Fibroblast of lung (primary cell): ENCODE measurements at regions not wholly inside any gene's neighbourhood (a gene's known extent, or its start where the extent isn't known, plus 50 kb on each side); places are given as distances from the start of the nearest gene placed in this dataset.
"Not testable (repeated sequence)": the region's sequence is repeated elsewhere in the genome, so short reads cannot be mapped to it uniquely, and the experiment has no call there.

ENCODE experiments used
- DNase-seq, 2 donors: peaks; one replicate each; pipeline versions ENCODE4 v3.0.0 to v3.0.0-alpha.2; 2010; ENCODE audit warnings: low read depth in 2 of 2
- H2AFZ ChIP-seq: 2 replicates; pipeline ENCODE4 v1.5.1; 2012; ENCODE audit warnings: low read length, control low read depth, inconsistent platforms
- H3K27ac ChIP-seq: 2 replicates; pipeline ENCODE4 v1.5.1; 2011; ENCODE audit warnings: low read length, control low read depth; ENCODE audit not compliant: insufficient read depth
- H3K27me3 ChIP-seq: 2 replicates; pipeline ENCODE4 v1.5.1; 2011; ENCODE audit warnings: mild to moderate bottlenecking, low read length; ENCODE audit not compliant: control insufficient read depth, insufficient read depth
- H3K36me3 ChIP-seq: 2 replicates; pipeline ENCODE4 v1.5.1; 2011; ENCODE audit warnings: low read length; ENCODE audit not compliant: control insufficient read depth, insufficient read depth
- H3K4me1 ChIP-seq: 2 replicates; pipeline ENCODE4 v1.5.1; 2011; ENCODE audit warnings: low read length; ENCODE audit not compliant: control insufficient read depth, insufficient read depth; ENCODE audit errors: extremely low read depth
- H3K4me2 ChIP-seq: 2 replicates; pipeline ENCODE4 v1.5.1; 2011; ENCODE audit warnings: low read length, control low read depth; ENCODE audit not compliant: insufficient read depth; ENCODE audit errors: extremely low read depth
- H3K4me3 ChIP-seq, 4 experiments: fragments of 200-600 bp in 1 of 4; sonication (generic) in 1 of 4; replicated peaks in 1 of 4; 2 replicates each; pipeline ENCODE4 v1.5.1; 2011 to 2016; ENCODE audit warnings: low read length in 4 of 4, low read depth in 3 of 4, mild to moderate bottlenecking in 3 of 4, control low read depth in 2 of 4, inconsistent platforms in 1 of 4, mixed read lengths in 1 of 4; ENCODE audit not compliant: insufficient read depth in 1 of 4; ENCODE audit errors: control extremely low read depth in 1 of 4
- H3K79me2 ChIP-seq: 2 replicates; pipeline ENCODE4 v1.5.1; 2012; ENCODE audit warnings: mild to moderate bottlenecking, low read length, inconsistent platforms; ENCODE audit not compliant: control insufficient read depth, insufficient read depth
- H3K9ac ChIP-seq: 2 replicates; pipeline ENCODE4 v1.5.1; 2011; ENCODE audit warnings: mild to moderate bottlenecking, low read length, control low read depth; ENCODE audit not compliant: insufficient read depth
- H3K9me3 ChIP-seq: 2 replicates; pipeline ENCODE4 v1.5.1; 2012; ENCODE audit warnings: low read depth, low read length; ENCODE audit not compliant: control insufficient read depth, insufficient read depth
- H4K20me1 ChIP-seq: 2 replicates; pipeline ENCODE4 v1.5.1; 2011; ENCODE audit warnings: low read length; ENCODE audit not compliant: control insufficient read depth, insufficient read depth; ENCODE audit errors: extremely low read depth
- EZH2 ChIP-seq: IDR thresholded peaks from 2 replicates; pipeline ENCODE4 v1.5.1; 2012; ENCODE audit warnings: low read length, control low read depth, mild to moderate bottlenecking; ENCODE audit errors: missing control alignments
- TF ChIP-seq, protein P1 (sequence below), 2 donors: IDR thresholded peaks in 1 of 2; conservative IDR thresholded peaks in 1 of 2; 1 replicate in 1 of 2; 2 replicates in 1 of 2; pipeline ENCODE4 v1.5.1; 2011 to 2012; ENCODE audit warnings: low read length in 2 of 2, control low read depth in 1 of 2, inconsistent platforms in 1 of 2, low read depth in 1 of 2, mild to moderate bottlenecking in 1 of 2

DNA sequence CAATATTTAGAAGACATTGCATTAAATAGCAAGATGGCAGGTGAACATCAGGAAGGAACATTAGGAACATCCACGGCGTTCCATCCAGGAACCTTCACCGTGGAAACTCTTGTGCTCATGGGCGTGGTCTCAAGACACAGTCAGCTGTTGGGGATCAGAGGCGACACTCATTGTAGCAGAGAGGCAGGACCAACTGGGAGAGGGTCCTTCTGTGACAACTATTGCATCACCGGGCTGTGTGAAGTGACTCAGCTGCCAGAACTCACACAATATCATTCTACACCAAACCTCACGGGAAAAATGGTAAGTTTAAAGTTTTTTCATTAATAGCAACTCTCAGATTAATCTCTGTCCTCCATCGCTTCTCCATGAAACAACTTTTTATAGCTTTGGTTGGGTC, 334.8 kb upstream of the SULF2 start:
- H3K4me2 ChIP-seq: no peak overlapping the region
- no peak overlapping the region for H3K9ac ChIP-seq
- DNase-seq: no peak
- no peaks in the 10 kb centered on the region for H4K20me1 ChIP-seq
- H3K27ac ChIP-seq: no peak overlapping the region
- H3K36me3 ChIP-seq: no peaks in the 10 kb centered on the region
- no peak overlapping the region for H2AFZ ChIP-seq
- no peak overlapping the region for H3K4me3 ChIP-seq
- H3K9me3 ChIP-seq: no peaks in the 10 kb centered on the region
- H3K79me2 ChIP-seq: no peaks in the 10 kb centered on the region
- no peaks in the 10 kb centered on the region for H3K4me1 ChIP-seq
- TF ChIP-seq, protein P1, sequence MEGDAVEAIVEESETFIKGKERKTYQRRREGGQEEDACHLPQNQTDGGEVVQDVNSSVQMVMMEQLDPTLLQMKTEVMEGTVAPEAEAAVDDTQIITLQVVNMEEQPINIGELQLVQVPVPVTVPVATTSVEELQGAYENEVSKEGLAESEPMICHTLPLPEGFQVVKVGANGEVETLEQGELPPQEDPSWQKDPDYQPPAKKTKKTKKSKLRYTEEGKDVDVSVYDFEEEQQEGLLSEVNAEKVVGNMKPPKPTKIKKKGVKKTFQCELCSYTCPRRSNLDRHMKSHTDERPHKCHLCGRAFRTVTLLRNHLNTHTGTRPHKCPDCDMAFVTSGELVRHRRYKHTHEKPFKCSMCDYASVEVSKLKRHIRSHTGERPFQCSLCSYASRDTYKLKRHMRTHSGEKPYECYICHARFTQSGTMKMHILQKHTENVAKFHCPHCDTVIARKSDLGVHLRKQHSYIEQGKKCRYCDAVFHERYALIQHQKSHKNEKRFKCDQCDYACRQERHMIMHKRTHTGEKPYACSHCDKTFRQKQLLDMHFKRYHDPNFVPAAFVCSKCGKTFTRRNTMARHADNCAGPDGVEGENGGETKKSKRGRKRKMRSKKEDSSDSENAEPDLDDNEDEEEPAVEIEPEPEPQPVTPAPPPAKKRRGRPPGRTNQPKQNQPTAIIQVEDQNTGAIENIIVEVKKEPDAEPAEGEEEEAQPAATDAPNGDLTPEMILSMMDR (conservative IDR thresholded peaks at IDR 0.05 in 1 of 2, IDR thresholded peaks at IDR 0.05 in 1 of 2; ENCODE audit: low read depth in 1 of 2, low read length in 2 of 2): no peak
- TF ChIP-seq EZH2: no peak
- no peaks in the 10 kb centered on the region for H3K27me3 ChIP-seq

DNA sequence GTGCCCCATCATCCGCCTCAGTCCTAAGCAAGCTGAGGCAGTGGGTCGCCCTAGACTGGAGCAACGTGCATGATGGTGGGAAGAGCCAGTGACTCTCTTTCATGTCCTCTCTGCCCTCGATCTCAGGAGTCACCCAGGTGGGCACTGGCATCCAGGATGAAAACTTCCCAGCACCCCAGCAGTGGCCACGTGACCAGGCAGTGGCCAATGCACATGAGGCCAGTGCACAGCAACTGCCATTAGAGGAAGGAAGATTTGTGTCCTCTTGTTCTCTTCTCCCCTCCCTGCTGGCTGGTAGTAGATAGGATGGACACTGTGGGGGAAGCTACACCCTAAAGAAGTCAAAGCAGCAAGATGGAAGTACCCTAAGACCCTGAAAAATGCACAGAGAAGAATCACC, 334.1 kb upstream of the SULF2 start:
- not testable (repeated sequence) for H3K9me3 ChIP-seq, H3K9ac ChIP-seq, H3K4me2 ChIP-seq, H3K4me1 ChIP-seq, DNase-seq, H3K4me3 ChIP-seq, H4K20me1 ChIP-seq, H3K27ac ChIP-seq, H2AFZ ChIP-seq, H3K79me2 ChIP-seq, H3K27me3 ChIP-seq, H3K36me3 ChIP-seq

- TF ChIP-seq, protein P1 (conservative IDR thresholded peaks at IDR 0.05 in 1 of 2, IDR thresholded peaks at IDR 0.05 in 1 of 2; ENCODE audit: low read depth in 1 of 2, low read length in 2 of 2): no peak
- TF ChIP-seq EZH2: no peak
- H3K4me3 ChIP-seq: no peak overlapping the region
- H3K79me2 ChIP-seq: no peaks in the 10 kb centered on the region
- H3K9ac ChIP-seq: no peak overlapping the region
- no peak overlapping the region for H3K4me2 ChIP-seq
- no peak overlapping the region for H2AFZ ChIP-seq
- no peaks in the 10 kb centered on the region for H3K36me3 ChIP-seq
- no peaks in the 10 kb centered on the region for H3K4me1 ChIP-seq
- no peaks in the 10 kb centered on the region for H4K20me1 ChIP-seq
- no peaks in the 10 kb centered on the region for H3K27me3 ChIP-seq
- peak in 1 of 2 donors; percentile 60 for DNase-seq
- no peak overlapping the region for H3K27ac ChIP-seq
- H3K9me3 ChIP-seq: no peaks in the 10 kb centered on the region
These were observed 330.2 kb upstream of the SULF2 start for GRCh38 chr20:48115502-48115901.

DNA sequence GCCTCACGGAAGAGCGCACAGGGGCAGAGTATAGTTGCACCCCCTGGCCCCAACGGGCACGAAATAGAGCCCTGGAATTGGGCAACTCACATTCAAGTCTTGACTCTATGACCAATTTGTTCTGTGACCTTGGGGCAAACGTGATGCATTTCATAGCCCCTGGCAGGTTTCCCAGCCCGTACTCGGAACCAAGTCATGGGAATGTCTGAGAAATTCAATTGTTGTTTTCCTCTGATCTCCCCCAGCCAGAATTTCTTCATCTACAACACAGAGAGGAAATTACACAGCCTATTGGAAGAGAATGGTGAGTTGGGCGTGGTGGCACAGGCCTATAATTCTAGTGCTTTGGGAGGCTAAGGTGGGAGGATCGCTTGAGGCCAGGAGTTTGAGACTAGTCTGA, 322.3 kb upstream of the SULF2 start:
- no peak overlapping the region for H2AFZ ChIP-seq
- DNase-seq: peak; percentile 20 to 48
- no peaks in the 10 kb centered on the region for H3K79me2 ChIP-seq
- H3K4me1 ChIP-seq: no peaks in the 10 kb centered on the region
- H3K27me3 ChIP-seq: no peaks in the 10 kb centered on the region
- H3K4me2 ChIP-seq: no peak overlapping the region
- TF ChIP-seq, protein P1 (conservative IDR thresholded peaks at IDR 0.05 in 1 of 2, IDR thresholded peaks at IDR 0.05 in 1 of 2; ENCODE audit: low read depth in 1 of 2, low read length in 2 of 2): no peak
- no peak for TF ChIP-seq EZH2
- no peak overlapping the region for H3K4me3 ChIP-seq
- no peaks in the 10 kb centered on the region for H4K20me1 ChIP-seq
- no peak overlapping the region for H3K27ac ChIP-seq
- no peaks in the 10 kb centered on the region for H3K36me3 ChIP-seq
- H3K9me3 ChIP-seq: no peaks in the 10 kb centered on the region
- no peak overlapping the region for H3K9ac ChIP-seq
